GM19455 (cell line): ENCODE measurements at regions not wholly inside any gene's neighbourhood (a gene's known extent, or its start where the extent isn't known, plus 50 kb on each side); places are given as distances from the start of the nearest gene placed in this dataset.
"Not testable (repeated sequence)": the region's sequence is repeated elsewhere in the genome, so short reads cannot be mapped to it uniquely, and the experiment has no call there.

Source experiments
- ATAC-seq: cut with Tn5 transposase; IDR thresholded peaks from one replicate; pipeline ENCODE4 v1.9.1; 2021; ENCODE audit not compliant: unreplicated experiment

DNA sequence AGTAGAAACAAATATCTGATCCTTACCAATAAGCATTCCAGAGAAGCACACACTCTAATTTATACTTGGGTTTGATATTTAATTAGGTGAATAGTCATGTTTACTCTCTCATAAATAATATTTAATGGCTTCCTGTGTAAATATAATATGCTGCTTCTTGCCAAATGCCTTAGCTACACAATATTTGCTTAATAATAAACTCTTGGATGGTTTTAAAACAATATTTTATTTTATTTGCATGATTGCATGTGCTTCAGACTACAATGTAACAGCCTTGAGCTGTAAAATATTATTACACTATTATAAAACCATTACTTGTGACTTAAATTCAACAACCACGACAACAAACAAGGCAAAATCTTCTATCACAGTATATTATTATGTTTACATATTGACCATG, 542.4 kb upstream of the CHD1 start:
- ATAC-seq: not testable (repeated sequence)

DNA sequence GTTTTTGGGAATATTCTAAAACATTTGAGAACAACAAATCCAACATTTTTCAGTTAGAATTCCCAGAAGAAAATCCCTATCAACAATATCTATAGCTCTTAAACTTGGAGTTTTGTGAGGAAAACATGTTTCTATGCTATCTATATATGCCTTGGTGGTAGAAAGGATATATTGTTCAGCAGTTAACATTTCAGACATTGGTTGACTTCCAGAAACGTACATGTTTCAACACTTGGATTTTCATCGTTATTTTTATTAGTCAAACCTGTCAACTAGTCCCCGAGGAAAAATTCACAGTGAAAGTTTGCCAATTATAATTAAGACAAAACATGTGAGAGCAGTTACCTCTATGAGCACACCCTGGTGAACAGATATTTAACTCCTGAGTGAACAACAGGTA, 541.8 kb upstream of the CHD1 start:
- not testable (repeated sequence) for ATAC-seq

DNA sequence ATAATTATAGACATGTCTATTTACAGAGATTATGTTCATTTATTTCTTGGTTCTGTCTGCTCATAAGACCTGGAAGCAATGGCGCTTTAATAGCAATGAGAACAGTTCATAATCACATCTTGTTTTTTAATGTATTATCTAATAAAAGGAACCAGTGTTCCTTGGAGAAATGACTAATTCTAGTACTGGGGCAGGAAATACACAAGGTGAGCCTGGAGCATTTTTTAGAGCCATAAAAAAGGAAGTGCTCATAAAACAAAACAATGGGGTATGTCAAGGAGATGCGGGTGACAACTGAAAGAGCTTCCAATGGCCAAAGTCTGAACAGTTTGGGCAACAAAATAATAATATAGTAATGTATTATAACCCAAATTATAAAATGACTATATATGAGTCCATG, 531.9 kb upstream of the CHD1 start:
- no peak for ATAC-seq

DNA sequence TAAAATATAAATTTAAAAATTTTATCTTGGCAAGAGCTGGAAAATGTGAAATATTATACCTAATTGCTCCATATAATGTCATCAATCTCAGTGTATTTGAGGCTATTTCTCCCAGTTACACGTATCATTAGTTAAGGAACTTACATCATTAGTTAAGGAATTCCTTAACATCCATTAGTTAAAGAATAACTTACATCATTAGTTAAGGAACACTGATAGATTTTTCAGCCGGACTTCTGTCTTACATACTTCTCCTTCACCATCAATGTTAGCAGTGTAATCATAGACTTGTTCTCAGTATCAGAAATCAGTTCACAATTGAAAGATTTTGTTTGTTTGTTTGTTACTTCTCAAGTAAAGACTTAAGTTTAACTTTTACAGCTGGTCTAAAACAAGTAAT, 524.4 kb upstream of the CHD1 start:
- ATAC-seq: no peak

DNA sequence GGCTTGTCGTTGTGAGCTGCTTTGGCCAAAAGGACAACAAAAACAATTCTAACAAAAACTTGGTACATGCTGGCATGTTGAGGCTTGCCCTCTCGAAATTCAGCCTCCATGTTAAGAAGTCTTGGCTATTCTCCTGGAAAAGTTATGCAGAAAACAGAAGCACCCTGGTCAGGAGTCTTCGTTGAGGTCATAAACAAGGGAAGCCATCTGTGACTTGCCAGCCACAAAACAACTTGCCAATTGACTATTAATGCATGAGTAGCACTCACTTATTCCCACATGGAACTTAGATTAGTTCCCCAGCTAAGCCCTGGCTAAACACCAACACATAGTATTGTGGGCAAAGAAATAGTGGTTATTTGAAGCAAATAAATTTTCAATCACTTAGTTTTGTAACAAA, 521.0 kb upstream of the CHD1 start:
- ATAC-seq: no peak

DNA sequence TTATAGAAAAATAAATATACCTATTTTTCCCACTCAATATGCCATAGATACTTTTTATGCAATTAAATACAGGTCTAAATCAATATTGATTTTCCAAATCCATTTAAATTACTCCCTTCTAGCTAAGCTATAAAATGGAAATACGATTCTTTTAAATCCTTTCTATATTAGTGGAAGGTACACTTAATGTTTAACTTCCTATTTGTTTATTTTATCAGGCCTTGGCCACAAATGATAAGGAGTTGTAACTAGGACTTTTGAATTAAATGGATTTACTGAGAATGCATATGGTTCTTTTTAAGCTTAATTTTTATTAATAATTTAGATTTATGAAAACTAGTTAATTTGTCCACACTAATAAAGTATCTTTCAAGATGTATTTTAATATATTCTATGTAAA, 517.0 kb upstream of the CHD1 start:
- ATAC-seq: no peak

DNA sequence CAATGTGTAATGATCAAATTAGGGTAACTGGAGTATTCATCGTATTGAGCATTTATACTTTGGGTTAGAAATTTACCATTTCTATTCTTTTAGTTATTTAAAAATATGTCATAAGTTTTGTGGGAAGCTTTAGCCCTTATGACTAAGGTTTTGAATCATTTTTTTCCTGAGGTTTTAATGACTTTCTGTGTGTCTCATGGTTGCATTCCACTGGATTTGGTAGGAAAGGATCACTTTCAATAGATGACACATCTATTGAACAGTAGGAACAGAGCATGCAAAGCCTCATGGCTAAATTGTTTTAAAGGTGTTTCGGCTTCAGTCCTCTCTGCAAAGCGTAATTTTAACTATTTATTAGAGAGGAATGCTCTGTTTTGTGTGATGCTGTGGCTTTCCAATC, 512.4 kb upstream of the CHD1 start:
- ATAC-seq: no peak

DNA sequence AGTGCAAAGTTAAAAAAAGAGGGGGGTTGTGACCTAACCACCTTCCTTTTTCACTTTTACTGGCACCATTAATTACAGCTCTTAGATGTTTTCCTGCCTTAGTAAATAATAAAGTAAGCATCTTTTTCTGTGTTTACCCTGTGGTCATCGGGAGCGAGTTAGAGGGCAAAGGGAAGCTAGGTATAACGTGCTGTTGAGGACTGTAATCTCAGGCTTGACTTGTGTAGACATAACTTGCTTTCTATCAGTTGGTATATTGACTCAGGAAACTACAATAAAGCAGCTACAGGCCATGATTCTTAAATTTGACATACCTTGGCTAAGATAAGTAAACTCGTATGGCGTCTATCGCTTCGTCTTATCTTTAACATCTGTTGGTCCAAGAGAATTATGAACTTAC, 509.8 kb upstream of the CHD1 start:
- no peak for ATAC-seq

DNA sequence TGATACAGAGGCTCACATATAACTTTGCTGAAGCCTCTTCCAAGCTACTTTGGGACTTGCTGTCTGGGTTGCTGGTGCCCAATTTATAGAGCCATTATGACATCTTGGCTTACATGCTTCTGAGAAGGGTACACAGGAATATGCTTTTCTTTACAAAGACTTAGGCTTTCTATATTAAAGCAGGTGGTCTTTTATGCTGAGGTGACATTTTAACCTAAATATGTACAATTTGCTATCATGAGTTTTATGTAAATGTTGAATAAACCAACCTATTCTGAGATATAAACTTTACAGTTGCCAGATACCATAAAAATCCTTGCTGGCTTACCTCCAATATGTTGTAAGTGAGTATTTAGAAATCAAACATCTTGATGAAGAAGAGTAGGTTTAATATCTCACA, 509.2 kb upstream of the CHD1 start:
- no peak for ATAC-seq

DNA sequence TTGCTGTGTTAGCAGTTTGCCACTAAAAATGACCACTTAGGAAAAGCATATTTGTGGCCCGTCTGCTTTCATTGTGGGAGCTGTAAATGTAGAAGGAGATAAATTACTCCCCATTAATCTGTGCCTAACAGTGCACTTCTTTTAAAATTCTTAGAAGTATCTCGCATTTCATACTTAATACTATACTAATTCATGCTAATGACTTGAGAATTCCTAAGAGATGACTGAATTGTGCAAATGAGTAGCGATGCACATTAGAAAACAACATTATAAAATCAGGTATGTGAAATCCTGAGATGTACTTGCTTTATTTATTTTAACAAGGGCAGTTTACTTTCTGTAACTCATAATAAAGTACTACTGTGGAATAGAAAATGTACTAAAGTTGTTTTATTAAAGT, 494.6 kb upstream of the CHD1 start:
- ATAC-seq: not testable (repeated sequence)

DNA sequence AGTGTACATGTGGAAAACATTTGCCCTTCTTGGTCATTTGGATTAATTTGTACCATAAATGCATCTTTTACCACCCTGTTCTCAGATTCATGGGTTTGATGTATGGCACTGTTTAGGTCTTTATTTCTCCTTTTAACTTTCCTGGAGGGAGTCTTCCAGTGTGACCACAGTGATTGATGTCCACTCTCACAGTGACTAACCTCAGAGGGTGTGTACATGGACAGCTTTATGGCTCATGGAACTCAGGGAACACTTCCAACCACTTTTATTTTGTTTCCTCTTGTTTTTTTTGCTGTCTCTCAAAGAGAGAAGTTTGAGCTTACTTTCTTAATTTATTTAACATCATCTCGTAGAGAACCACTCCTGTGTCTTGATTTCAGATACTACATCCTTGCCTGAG, 489.8 kb upstream of the CHD1 start:
- not testable (repeated sequence) for ATAC-seq

DNA sequence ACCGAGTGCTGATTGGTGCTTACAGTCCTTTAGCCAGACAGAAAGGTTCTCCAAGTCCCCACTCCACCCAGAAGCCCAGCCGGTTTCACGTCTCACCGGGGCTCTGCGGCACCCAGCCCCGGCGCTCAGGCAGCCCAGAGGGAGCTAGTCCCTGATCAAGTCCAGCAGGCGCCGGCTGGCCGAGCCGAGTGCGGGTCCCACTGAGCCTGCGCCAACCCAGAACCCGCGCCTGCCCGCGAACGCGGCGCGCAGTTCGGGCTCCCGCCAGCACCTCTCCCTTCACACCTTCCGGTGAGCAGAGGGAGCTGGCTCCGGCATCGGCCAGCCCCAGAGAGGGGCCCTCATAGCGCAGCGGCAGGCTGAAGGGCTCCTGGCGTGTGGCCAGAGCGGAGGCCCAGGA, 481.6 kb upstream of the CHD1 start:
- ATAC-seq: not testable (repeated sequence)

DNA sequence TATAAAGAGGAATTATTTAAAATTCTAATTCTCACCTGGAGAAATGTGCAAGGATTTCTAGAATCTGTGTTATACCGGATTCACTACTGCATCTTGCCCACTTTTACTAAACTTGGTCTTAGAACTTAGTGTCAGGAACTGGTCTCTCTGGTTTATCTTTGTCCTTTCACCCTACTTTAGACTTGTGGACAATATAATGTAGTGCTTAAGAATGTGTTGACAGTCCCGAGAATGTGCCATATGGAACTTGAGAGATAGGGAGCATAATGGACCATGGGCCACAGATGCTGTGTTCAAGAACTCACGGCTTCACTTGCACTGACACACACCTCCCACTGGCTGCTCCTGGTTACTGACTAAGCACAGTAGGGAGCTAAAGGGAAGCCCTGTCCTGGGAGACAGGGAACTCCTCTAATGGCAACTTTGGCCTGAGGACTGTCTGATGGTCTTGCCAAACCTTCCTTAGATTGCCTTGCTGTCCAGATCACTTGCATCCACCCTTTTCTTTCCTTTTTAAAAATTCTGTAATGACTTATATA, 476.0 kb upstream of the CHD1 start:
- not testable (repeated sequence) for ATAC-seq

DNA sequence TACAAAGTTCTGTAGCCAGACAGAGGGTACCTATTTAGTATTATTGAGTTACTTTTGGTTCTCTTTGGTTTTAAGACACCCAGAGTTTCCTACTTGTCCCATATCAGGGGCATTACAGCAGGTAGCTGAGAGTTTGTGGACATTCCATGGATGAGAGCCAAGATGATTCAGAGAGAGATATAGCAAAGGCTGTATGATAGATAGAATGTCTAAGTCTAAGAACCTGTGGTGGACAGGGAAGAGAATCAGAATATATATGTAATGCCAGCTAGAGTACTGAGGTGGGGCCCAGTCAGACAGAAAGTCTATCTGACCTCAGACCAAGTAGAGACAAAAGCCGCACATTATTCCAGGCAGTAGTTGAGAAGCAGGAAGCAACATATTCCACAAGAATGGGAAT, 471.8 kb upstream of the CHD1 start:
- not testable (repeated sequence) for ATAC-seq

DNA sequence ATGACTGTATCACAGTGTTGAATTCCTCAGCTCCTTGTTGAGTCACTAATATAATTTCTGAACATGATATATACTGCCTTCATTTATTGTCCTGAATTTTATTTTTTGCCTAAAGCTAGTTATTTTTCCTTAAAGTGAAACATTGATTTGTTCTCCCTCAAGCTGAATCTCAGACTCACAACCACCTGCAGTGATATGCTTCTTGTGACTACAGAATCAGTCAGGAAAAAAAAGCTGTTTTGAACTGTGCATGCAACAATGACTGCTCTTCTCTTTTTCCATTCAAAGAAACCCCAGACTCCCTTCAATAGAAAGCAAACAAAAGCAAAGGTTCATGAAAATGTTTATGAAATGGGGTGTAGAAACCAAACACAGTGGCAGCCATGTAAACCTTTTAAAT, 470.2 kb upstream of the CHD1 start:
- no peak for ATAC-seq

DNA sequence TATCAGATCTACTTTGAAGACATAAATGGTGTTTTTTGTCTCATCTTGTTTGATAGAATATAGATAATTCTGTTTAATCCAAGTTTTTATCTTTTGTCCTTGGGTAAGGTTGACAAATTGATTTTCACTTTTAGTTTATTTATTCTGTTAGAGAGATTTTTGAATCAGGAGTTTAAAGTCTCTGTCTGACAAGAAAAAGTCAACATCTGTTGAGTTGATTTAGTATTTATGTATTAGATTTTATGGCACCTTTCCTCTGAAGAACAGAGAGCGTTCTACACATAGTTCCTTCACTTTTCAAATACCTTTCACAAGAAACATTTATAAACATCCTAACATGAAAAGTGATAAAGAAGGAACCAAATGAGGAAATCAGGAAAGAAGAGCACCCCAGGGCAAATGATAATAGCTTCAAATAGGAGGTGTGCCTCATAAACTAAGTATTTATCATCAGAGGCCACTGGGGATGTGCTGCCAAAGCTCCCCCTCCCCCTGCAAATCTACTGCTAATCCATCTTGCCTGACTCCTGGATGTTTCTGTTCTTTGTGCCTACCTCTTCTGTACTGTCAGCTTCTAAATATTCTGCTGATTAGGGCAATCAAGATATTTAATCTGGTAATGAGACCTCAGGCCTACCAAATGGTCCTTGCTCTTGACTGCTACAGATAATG, 457.7 kb upstream of the CHD1 start:
- ATAC-seq: no peak

DNA sequence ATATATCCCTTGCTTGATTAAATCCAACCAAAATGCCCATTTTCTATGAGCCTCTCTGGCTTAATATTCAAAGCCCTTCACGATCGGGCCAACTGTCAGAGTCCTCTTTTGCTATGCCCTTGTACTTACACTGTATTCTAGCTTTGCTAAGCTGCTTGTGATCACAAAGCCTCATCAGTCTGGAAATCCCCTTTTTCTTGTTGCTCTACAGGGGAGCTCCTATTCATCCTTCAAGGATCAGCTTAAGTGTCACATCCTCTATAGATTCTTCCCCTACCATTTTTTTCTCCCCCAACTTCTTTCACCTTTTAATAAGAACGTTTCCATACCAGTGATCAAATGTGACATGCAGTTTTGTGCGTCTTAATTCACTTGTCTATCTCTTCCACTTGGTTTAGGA, 450.4 kb upstream of the CHD1 start:
- no peak for ATAC-seq

DNA sequence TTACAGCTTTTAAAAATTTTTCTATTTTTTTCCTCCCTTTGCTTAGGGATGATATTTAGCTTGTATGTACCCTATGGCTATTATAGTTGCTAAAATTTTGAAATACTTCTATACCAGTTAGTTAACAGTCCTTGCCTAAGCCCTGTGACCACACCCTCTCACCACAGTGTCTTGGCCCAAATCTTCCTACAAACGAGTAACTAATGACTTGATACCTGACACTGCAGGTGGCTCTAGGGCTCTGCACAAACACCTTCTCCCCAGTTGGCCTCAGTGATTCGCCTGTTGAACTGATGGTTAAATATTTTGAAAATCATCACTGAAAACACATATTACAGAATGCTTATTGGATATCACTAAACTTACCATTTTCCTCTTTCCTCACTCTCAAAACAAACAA, 449.6 kb upstream of the CHD1 start:
- ATAC-seq: no peak

DNA sequence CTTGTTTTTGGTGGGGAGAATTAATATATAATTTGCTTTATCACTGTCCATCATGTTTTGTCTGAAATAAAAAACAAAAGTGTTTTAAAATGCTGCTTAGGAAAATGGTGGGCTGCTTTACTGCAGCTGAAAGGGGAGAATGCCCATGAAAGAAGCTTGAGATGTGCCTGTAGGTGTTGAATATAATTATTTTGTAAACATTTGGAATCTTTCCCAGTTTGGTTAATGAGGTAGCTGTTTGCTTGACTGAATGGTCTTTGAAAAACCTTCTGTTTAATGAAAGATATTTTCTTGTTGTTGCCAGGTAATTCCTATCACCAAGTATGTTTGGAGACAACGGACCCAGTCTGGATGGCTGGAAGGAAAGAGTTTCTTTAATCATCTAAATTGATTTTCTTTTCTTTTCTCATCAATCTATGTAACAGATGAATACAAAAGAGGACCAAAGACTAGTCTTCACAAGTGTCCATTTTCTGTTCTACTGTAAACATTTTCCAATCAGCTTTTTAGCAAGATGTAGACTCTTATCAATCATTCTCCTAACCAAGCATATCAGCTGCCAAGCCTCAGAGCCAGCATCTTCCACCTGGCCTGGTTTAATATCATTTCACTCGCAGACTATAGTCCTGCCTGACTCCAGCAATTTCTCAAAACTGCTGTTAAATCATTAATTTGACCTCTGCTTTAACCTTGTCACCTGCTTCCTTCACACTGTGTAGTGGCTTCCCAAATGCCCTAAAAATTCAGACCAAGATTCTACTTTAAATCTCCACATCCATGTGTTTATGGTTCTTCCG, 441.2 kb upstream of the CHD1 start:
- no peak for ATAC-seq

DNA sequence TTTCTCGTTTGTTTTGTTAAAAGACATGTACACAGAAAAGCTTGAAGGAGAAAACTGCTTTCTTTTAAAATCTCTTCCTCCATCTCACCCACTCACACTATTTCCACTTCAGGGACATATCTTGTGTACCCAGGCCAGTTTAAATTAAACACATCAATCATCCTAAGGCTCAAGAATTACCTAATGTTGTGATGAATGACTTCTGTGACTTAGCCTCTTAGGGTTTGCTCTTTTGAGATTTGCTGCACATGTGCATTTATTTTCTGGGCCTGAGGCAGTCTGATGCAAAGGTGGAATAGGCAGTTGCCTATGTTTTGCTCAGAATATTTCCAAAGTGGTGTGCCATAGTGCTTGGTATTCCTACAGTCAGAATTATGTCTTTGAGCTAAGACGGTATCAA, 439.9 kb upstream of the CHD1 start:
- ATAC-seq: no peak

DNA sequence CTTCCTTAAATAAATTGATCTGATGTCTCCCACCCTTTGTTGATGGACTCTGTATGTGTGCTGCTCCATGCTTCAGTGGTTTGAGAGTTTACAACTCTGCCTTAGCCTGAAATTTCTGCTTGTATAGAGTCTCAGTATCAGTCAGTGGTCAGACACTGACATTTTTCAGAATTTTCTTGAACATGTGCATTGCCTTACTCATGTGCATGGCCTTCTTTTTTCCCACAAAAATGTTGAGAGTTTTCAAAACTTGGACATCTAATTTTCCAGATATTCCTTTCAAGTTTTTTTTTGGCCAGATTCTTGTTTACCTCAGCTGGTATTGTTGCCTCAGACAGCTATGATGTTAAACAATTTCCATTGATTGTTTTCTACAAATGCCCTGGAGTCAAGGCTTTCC, 427.1 kb upstream of the CHD1 start:
- ATAC-seq: no peak

DNA sequence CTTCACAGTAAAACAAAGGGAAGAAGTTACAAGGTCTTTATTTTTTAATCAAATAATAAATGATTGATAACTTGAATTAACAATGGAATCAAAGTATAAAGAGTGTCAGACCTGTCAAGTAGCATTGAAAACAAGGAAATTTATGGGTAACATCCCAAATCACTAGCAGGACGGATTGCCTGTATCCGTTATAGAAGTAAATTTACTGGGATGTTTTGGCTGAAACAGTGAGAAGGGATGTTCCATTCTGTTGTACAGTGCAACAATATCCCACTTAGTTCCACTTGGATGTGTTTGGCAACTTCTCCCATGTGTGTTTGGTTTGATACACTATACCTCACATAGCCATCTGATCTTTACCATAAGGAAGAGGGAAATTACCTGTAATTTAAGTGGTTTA, 421.0 kb upstream of the CHD1 start:
- ATAC-seq: no peak

DNA sequence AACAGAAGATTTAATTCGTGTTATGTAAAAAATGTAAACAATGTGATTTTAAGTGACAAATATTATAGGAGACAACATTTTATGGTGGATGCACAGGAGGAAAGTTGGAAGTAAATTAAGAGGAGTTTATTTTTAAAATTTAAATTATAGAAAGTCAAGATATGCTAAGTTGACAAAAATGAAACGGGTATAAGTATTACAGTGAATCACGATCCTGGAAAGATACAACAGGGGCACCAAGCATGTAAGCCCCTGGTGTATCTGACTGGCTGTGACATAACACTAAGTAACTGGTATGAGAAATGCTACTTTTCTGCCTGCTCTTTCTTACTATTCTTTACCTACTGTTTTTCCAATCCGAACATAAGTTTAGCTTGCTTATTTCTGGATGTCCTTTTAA, 419.8 kb upstream of the CHD1 start:
- ATAC-seq: no peak
